H1 (cell line): ENCODE measurements at regions not wholly inside any gene's neighbourhood (a gene's known extent, or its start where the extent isn't known, plus 50 kb on each side); places are given as distances from the start of the nearest gene placed in this dataset.

Source experiments
- CTCF ChIA-PET: fragments of 300-600 bp; sonication (Branson Sonifier 250); formaldehyde crosslinking; loops from one replicate; lab custom pipeline; 2021; ENCODE audit not compliant: partially characterized antibody; lab: Charles Lee
- POLR2A ChIA-PET: fragments of 300-600 bp; sonication (Branson Sonifier 250); formaldehyde crosslinking; loops from one replicate; lab custom pipeline; 2021; ENCODE audit warnings: inconsistent platforms; ENCODE audit not compliant: partially characterized antibody; lab: Charles Lee
- DNase-seq, 2 experiments: peaks; one replicate each; pipeline versions ENCODE4 v3.0.0 to v3.0.0-alpha.2; 2010 to 2022; ENCODE audit warnings: low spot score in 2 of 2, low read depth in 1 of 2, mixed read lengths in 1 of 2
- FAIRE-seq: peaks from 2 replicates; lab custom pipeline; 2011; peaks lifted over from hg19 to GRCh38; lab: Jason Lieb, UNC
- H2AFZ ChIP-seq: 2 replicates; pipeline ENCODE4 v1.8.1; 2012; ENCODE audit warnings: low read length, inconsistent platforms
- H2AK5ac ChIP-seq: 2 replicates; pipeline ENCODE4 v1.6.1; 2013; ENCODE audit warnings: low read depth, low read length
- H2BK120ac ChIP-seq: replicated peaks from 2 replicates; pipeline ENCODE3; 2013; ENCODE audit warnings: low read depth, low read length, inconsistent platforms
- H2BK12ac ChIP-seq: 2 replicates; pipeline ENCODE4 v1.6.1; 2013; ENCODE audit warnings: low read depth, low read length
- H2BK15ac ChIP-seq: 2 replicates; pipeline ENCODE4 v1.6.1; 2013; ENCODE audit warnings: low read length
- H2BK20ac ChIP-seq: 2 replicates; pipeline ENCODE4 v1.6.1; 2013; ENCODE audit warnings: low read length
- H2BK5ac ChIP-seq: 2 replicates; pipeline ENCODE4 v1.6.1; 2013; ENCODE audit warnings: low read depth, low read length
- H3K14ac ChIP-seq: 2 replicates; pipeline ENCODE4 v1.6.1; 2013; ENCODE audit warnings: inconsistent platforms; ENCODE audit not compliant: insufficient read length
- H3K18ac ChIP-seq: 2 replicates; pipeline ENCODE4 v1.6.1; 2013; ENCODE audit warnings: low read length; ENCODE audit errors: extremely low read depth
- H3K23ac ChIP-seq: 2 replicates; pipeline ENCODE4 v1.6.1; 2013; ENCODE audit warnings: inconsistent platforms; ENCODE audit not compliant: insufficient read length
- H3K23me2 ChIP-seq: 2 replicates; pipeline ENCODE4 v1.6.1; 2013; ENCODE audit warnings: low read depth, low read length
- H3K27ac ChIP-seq: 2 replicates; pipeline ENCODE4 v1.6.1; 2011; ENCODE audit warnings: low read depth, low read length, inconsistent platforms
- H3K27me3 ChIP-seq, 4 experiments: replicated peaks in 1 of 4; 1 replicate in 1 of 4; 2 replicates in 3 of 4; pipeline versions ENCODE4 v1.6.1 to v1.8.1; 2011 to 2013; ENCODE audit warnings: low read length in 3 of 4, mild to moderate bottlenecking in 3 of 4, inconsistent platforms in 2 of 4, mixed read lengths in 2 of 4, moderate library complexity in 1 of 4; ENCODE audit not compliant: control insufficient read depth in 3 of 4, insufficient read depth in 3 of 4; ENCODE audit errors: extremely low read depth in 1 of 4
- H3K36me3 ChIP-seq, 4 experiments: 2 replicates each; pipeline versions ENCODE4 v1.6.1 to v1.8.1; 2011 to 2013; ENCODE audit warnings: mild to moderate bottlenecking in 4 of 4, low read length in 3 of 4, moderate library complexity in 2 of 4, control low read depth in 1 of 4, inconsistent platforms in 1 of 4; ENCODE audit not compliant: insufficient read depth in 4 of 4, control insufficient read depth in 2 of 4
- H3K4ac ChIP-seq: replicated peaks from 2 replicates; pipeline ENCODE3; 2013; ENCODE audit warnings: low read length, low read depth, mixed read lengths, inconsistent platforms; ENCODE audit not compliant: insufficient read length
- H3K4me1 ChIP-seq, 4 experiments: replicated peaks in 1 of 4; 1 replicate in 1 of 4; 2 replicates in 3 of 4; pipeline versions ENCODE4 v1.6.1 to v1.8.1; 2011 to 2013; ENCODE audit warnings: low read length in 3 of 4, inconsistent platforms in 2 of 4, mixed read lengths in 1 of 4; ENCODE audit not compliant: insufficient read depth in 4 of 4, control insufficient read depth in 3 of 4
- H3K4me2 ChIP-seq, 2 experiments: 2 replicates each; pipeline versions ENCODE4 v1.6.1 to v1.8.1; 2011 to 2013; ENCODE audit warnings: low read depth in 2 of 2, low read length in 2 of 2, control low read depth in 1 of 2, inconsistent platforms in 1 of 2, mild to moderate bottlenecking in 1 of 2; ENCODE audit not compliant: insufficient read depth in 1 of 2
- H3K4me3 ChIP-seq, 4 experiments: fragments of 200-600, 300-600 bp in 1 of 4; sonication (generic), shearing (Covaris generic), sonication (Bioruptor Twin) in 1 of 4; 2 replicates each; pipeline versions ENCODE4 v1.5.1 to v1.8.1; 2011 to 2016; ENCODE audit warnings: low read length in 4 of 4, low read depth in 3 of 4, control low read depth in 2 of 4, inconsistent platforms in 2 of 4, mild to moderate bottlenecking in 2 of 4, mixed read lengths in 1 of 4, moderate library complexity in 1 of 4; ENCODE audit not compliant: insufficient read depth in 2 of 4; ENCODE audit errors: extremely low read depth in 1 of 4
- H3K56ac ChIP-seq: replicated peaks from 2 replicates; pipeline ENCODE3; 2013; ENCODE audit warnings: low read depth, mild to moderate bottlenecking, mixed read lengths, low read length, inconsistent platforms; ENCODE audit not compliant: insufficient read length
- H3K79me1 ChIP-seq: 2 replicates; pipeline ENCODE4 v1.6.1; 2013; ENCODE audit warnings: low read depth, low read length, control low read depth
- H3K79me2 ChIP-seq, 2 experiments: 2 replicates each; pipeline versions ENCODE4 v1.6.1 to v1.8.1; 2012 to 2013; ENCODE audit warnings: low read length in 2 of 2, mild to moderate bottlenecking in 2 of 2, inconsistent platforms in 1 of 2; ENCODE audit not compliant: insufficient read depth in 2 of 2, control insufficient read depth in 1 of 2
- H3K9ac ChIP-seq, 4 experiments: replicated peaks in 1 of 4; 1 replicate in 1 of 4; 2 replicates in 3 of 4; pipeline versions ENCODE4 v1.6.1 to v1.8.1; 2011 to 2013; ENCODE audit warnings: low read depth in 3 of 4, low read length in 3 of 4, control low read depth in 2 of 4, mild to moderate bottlenecking in 2 of 4, moderate library complexity in 2 of 4, inconsistent platforms in 1 of 4; ENCODE audit errors: extremely low read depth in 1 of 4
- H3K9me3 ChIP-seq, 2 experiments: 2 replicates each; pipeline versions ENCODE4 v1.6.1 to v1.8.1; 2012 to 2013; ENCODE audit warnings: mild to moderate bottlenecking in 2 of 2, moderate library complexity in 2 of 2, control low read depth in 1 of 2, inconsistent platforms in 1 of 2, low read depth in 1 of 2, low read length in 1 of 2, mixed read lengths in 1 of 2; ENCODE audit not compliant: insufficient read depth in 2 of 2
- H4K20me1 ChIP-seq, 2 experiments: replicated peaks in 1 of 2; 2 replicates each; pipeline versions ENCODE3 to v1.8.1; 2011 to 2013; ENCODE audit warnings: inconsistent platforms in 2 of 2, low read length in 2 of 2, mild to moderate bottlenecking in 1 of 2; ENCODE audit not compliant: insufficient read depth in 2 of 2, control insufficient read depth in 1 of 2
- H4K5ac ChIP-seq: 2 replicates; pipeline ENCODE4 v1.6.1; 2013; ENCODE audit warnings: low read length, low read depth, mixed read lengths, inconsistent platforms; ENCODE audit not compliant: insufficient read length
- H4K8ac ChIP-seq: 2 replicates; pipeline ENCODE4 v1.8.0; 2013; ENCODE audit warnings: mild to moderate bottlenecking, moderate library complexity, low read length, inconsistent platforms; ENCODE audit not compliant: insufficient read depth; ENCODE audit errors: extremely low read depth
- H4K91ac ChIP-seq: replicated peaks from 2 replicates; pipeline ENCODE3; 2013; ENCODE audit warnings: low read length, mixed read lengths, inconsistent platforms; ENCODE audit not compliant: insufficient read length
- BCL11A ChIP-seq, 2 experiments: IDR thresholded peaks; one replicate each; pipeline ENCODE4 v1.6.1; 2011; ENCODE audit warnings: low read depth in 2 of 2, low read length in 2 of 2, mild to moderate bottlenecking in 2 of 2
- CBX5 ChIP-seq: fragments of 300-800, 300-1000 bp; sonication (generic); IDR thresholded peaks from 2 replicates; pipeline ENCODE4 v1.7.1; 2016; ENCODE audit warnings: antibody characterized with exemption, low read length, low read depth
- HDAC2 ChIP-seq, 2 experiments: fragments of 300-600 bp in 1 of 2; sonication (generic) in 1 of 2; IDR thresholded peaks; 2 replicates each; pipeline ENCODE4 v1.6.1; 2011 to 2012; ENCODE audit warnings: low read depth in 2 of 2, low read length in 2 of 2, mild to moderate bottlenecking in 2 of 2, moderate library complexity in 2 of 2, borderline replicate concordance in 1 of 2, inconsistent platforms in 1 of 2
- KDM4A ChIP-seq: IDR thresholded peaks from one replicate; pipeline ENCODE4 v1.7.1; 2012; ENCODE audit warnings: low read depth, mild to moderate bottlenecking, moderate library complexity, low read length, inconsistent platforms; ENCODE audit not compliant: severe bottlenecking
- KDM5A ChIP-seq: fragments of 200-600 bp; IDR thresholded peaks from 2 replicates; pipeline ENCODE4 v1.7.1; 2012; ENCODE audit warnings: mild to moderate bottlenecking, low read length, inconsistent platforms, mixed read lengths
- RNF2 ChIP-seq: fragments of 200-900, 300-1000 bp; sonication (generic); IDR thresholded peaks from 2 replicates; pipeline ENCODE4 v1.7.1; 2016; ENCODE audit warnings: borderline replicate concordance, low read depth, mild to moderate bottlenecking, antibody characterized with exemption, low read length; ENCODE audit not compliant: poor library complexity, severe bottlenecking; ENCODE audit errors: missing control alignments
- SAP30 ChIP-seq: fragments of 300-600 bp; sonication (generic); IDR thresholded peaks from 2 replicates; pipeline ENCODE4 v1.7.1; 2012; ENCODE audit warnings: low read length, moderate library complexity, mild to moderate bottlenecking, inconsistent platforms; ENCODE audit not compliant: insufficient read depth, insufficient replicate concordance
- SIN3A ChIP-seq, 2 experiments: IDR thresholded peaks in 1 of 2; conservative IDR thresholded peaks in 1 of 2; 2 replicates each; pipeline ENCODE4 v1.6.1; 2011 to 2012; ENCODE audit warnings: low read length in 2 of 2, improper control_type of control experiment in 1 of 2, low read depth in 1 of 2, mild to moderate bottlenecking in 1 of 2
- SP2 ChIP-seq: IDR thresholded peaks from 2 replicates; pipeline ENCODE4 v1.6.1; 2012; ENCODE audit warnings: mild to moderate bottlenecking, low read length, inconsistent platforms
- SRF ChIP-seq: IDR thresholded peaks from 2 replicates; pipeline ENCODE4 v1.6.1; 2011; ENCODE audit warnings: mild to moderate bottlenecking, low read depth, low read length, moderate library complexity
- TCF12 ChIP-seq: IDR thresholded peaks from 2 replicates; pipeline ENCODE4 v1.6.1; 2011; ENCODE audit warnings: low read depth, mild to moderate bottlenecking, low read length
- WGBS, 2 experiments: shearing (Covaris generic) in 1 of 2; methylation state at CpG; one replicate each; pipeline versions ENCODE4 v1.1.6 to v1.1.7; 2013 to 2015; ENCODE audit warnings: low lambda C conversion rate in 2 of 2, mixed read lengths in 2 of 2, inconsistent platforms in 1 of 2, low coverage in 1 of 2, missing lambda C conversion rate in 1 of 2; ENCODE audit not compliant: insufficient replicate concordance in 2 of 2, insufficient coverage in 1 of 2, insufficient read length in 1 of 2; ENCODE audit errors: extremely low coverage in 1 of 2, missing lambda C conversion rate in 1 of 2; 5-methylcytosine and 5-hydroxymethylcytosine counted together
- TF ChIP-seq, protein P1 (sequence below): IDR thresholded peaks from 2 replicates; pipeline ENCODE4 v1.6.1; 2012; ENCODE audit warnings: inconsistent platforms
- TF ChIP-seq, protein P2 (sequence below): IDR thresholded peaks from 2 replicates; pipeline ENCODE4 v1.6.1; 2012; ENCODE audit warnings: inconsistent platforms

DNA sequence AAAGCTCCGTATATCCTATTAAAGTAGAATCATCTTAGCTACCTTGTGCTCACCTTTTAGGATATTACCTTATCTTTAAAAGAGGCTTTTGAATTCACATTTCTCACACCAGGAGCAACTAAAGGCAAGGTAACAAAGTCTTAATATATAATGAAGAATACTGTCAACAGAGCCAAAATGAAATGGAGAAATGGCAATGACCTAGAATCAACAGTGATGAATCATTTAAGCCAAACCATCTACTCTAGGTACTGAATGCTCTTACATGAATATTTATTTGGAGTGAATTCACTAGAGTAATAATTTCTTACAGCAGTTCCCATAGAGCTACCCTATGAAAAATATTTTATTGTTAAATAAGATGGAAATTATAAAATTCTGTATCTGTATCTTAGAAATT is 421.0 kb downstream of the RND3 start:
- Histone ChIP-seq H2BK15ac (no peak overlapping the region), H3K4me1 (peaks cover 0 to 11% (median 5%) of the 10 kb centered on the region in 4 experiments; a peak in 6 of 7 replicates), H4K8ac (no peak overlapping the region), H3K18ac (no peak overlapping the region), H3K23ac (no peak overlapping the region), H2BK20ac (no peak overlapping the region), H2AK5ac (no peak overlapping the region), H3K14ac (no peak overlapping the region), H3K36me3 (no peaks in the 10 kb centered on the region), H4K20me1 (no peaks in the 10 kb centered on the region), H4K91ac (no peak overlapping the region), H2BK12ac (no peak overlapping the region), H3K23me2 (no peaks in the 10 kb centered on the region; the same call in 1 of the 2 replicates), H3K4me3 (no peak overlapping the region), H3K9ac (no peak overlapping the region), H3K79me1 (no peaks in the 10 kb centered on the region), H2AFZ (no peak overlapping the region), H3K9me3 (no peaks in the 10 kb centered on the region), H3K56ac (no peak overlapping the region), H3K27me3 (no peaks in the 10 kb centered on the region), H3K27ac (no peak overlapping the region), H3K79me2 (no peaks in the 10 kb centered on the region), H3K4ac (no peak overlapping the region), H2BK120ac (no peak overlapping the region), H2BK5ac (no peak overlapping the region), H4K5ac (no peak overlapping the region), H3K4me2 (no peak overlapping the region)
- POLR2A ChIA-PET: no interaction called here
- 75% methylated on average over 1 of the region's 1 CpG; no CpG with 5 or more reads in 1 of the 2 experiments for WGBS, 2 experiments
- FAIRE-seq (no peak), DNase-seq (no peak)
- CTCF ChIA-PET: no interaction called here
- TF ChIP-seq RNF2: no peak
- TF ChIP-seq, protein P1, sequence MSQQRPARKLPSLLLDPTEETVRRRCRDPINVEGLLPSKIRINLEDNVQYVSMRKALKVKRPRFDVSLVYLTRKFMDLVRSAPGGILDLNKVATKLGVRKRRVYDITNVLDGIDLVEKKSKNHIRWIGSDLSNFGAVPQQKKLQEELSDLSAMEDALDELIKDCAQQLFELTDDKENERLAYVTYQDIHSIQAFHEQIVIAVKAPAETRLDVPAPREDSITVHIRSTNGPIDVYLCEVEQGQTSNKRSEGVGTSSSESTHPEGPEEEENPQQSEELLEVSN: no peak
- no peak for TF ChIP-seq HDAC2 (IDR thresholded peaks at IDR 0.05; ENCODE audit: borderline replicate concordance in 1 of 2, low read depth in 2 of 2, low read length in 2 of 2)
- no peak for TF ChIP-seq CBX5
- TF ChIP-seq, protein P2, sequence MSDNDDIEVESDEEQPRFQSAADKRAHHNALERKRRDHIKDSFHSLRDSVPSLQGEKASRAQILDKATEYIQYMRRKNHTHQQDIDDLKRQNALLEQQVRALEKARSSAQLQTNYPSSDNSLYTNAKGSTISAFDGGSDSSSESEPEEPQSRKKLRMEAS: no peak
- no peak for TF ChIP-seq KDM4A
- no peak for TF ChIP-seq BCL11A (IDR thresholded peaks at IDR 0.05; ENCODE audit: low read depth in 2 of 2, low read length in 2 of 2)
- TF ChIP-seq SRF: no peak
- TF ChIP-seq TCF12: no peak
- TF ChIP-seq SAP30: no peak
- TF ChIP-seq SIN3A (conservative IDR thresholded peaks at IDR 0.05 in 1 of 2, IDR thresholded peaks at IDR 0.05 in 1 of 2; ENCODE audit: low read depth in 1 of 2, low read length in 2 of 2): no peak
- TF ChIP-seq KDM5A: no peak
- TF ChIP-seq SP2: no peak
